IPS-15b (cell line): ENCODE measurements at regions not wholly inside any gene's neighbourhood (a gene's known extent, or its start where the extent isn't known, plus 50 kb on each side); places are given as distances from the start of the nearest gene placed in this dataset.

Source experiments
- H3K27me3 ChIP-seq: one replicate; pipeline ENCODE4 v1.6.1; 2013; ENCODE audit warnings: low read length; ENCODE audit not compliant: control insufficient read depth, insufficient read depth
- H3K36me3 ChIP-seq: one replicate; pipeline ENCODE4 v1.6.1; 2013; ENCODE audit warnings: low read length; ENCODE audit not compliant: control insufficient read depth, insufficient read depth
- H3K4me1 ChIP-seq: one replicate; pipeline ENCODE4 v1.6.1; 2013; ENCODE audit warnings: mild to moderate bottlenecking, low read length; ENCODE audit not compliant: control insufficient read depth, insufficient read depth
- H3K4me3 ChIP-seq: one replicate; pipeline ENCODE4 v1.5.1; 2013; ENCODE audit warnings: low read depth, low read length
- H3K9ac ChIP-seq: one replicate; pipeline ENCODE4 v1.6.1; 2013; ENCODE audit warnings: low read depth, mild to moderate bottlenecking, low read length
- H3K9me3 ChIP-seq: one replicate; pipeline ENCODE4 v1.6.1; 2013; ENCODE audit warnings: mild to moderate bottlenecking, low read length; ENCODE audit not compliant: control insufficient read depth, insufficient read depth

DNA sequence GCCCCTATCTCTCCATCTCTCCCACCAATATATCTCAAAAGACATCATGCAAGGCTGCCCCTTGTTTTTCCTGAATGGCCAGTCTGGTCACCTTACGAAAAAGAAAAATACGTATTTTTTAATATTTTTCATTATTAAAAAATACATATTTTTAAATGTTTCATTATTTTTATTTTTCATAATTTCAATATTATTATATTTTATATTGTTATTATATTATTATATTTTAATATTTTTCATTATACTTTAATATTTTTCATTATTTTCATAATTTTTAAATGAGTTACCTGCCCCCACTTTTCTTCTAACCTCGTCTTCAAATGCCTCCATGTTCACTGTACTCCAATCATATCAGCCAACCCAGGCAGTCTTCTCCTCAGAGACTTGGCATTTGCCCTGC lies 116.0 kb upstream of the ERCC4 start:
- Histone ChIP-seq H3K36me3 (no peaks in the 10 kb centered on the region), H3K4me3 (no peak overlapping the region), H3K27me3 (no peaks in the 10 kb centered on the region)

GRCh38 chr16:13805951-13806350 lies 114.0 kb upstream of the ERCC4 start:
- Histone ChIP-seq H3K36me3 (no peaks in the 10 kb centered on the region), H3K4me3 (no peak overlapping the region), H3K9ac (no peak overlapping the region), H3K4me1 (no peaks in the 10 kb centered on the region), H3K27me3 (no peaks in the 10 kb centered on the region), H3K9me3 (no peaks in the 10 kb centered on the region)

More for the DNA sequence above, 116.0 kb upstream of the ERCC4 start:
- H3K9ac ChIP-seq: no peak overlapping the region
- no peaks in the 10 kb centered on the region for H3K4me1 ChIP-seq
- no peaks in the 10 kb centered on the region for H3K9me3 ChIP-seq

- no peaks in the 10 kb centered on the region for H3K9me3 ChIP-seq
- no peaks in the 10 kb centered on the region for H3K4me1 ChIP-seq
- no peaks in the 10 kb centered on the region for H3K36me3 ChIP-seq
- no peak overlapping the region for H3K9ac ChIP-seq
- H3K27me3 ChIP-seq: no peaks in the 10 kb centered on the region
- no peak overlapping the region for H3K4me3 ChIP-seq
Measured at GRCh38 chr16:13806671-13807070, 113.3 kb upstream of the ERCC4 start.

- Histone ChIP-seq H3K4me1 (no peaks in the 10 kb centered on the region), H3K9me3 (no peaks in the 10 kb centered on the region), H3K9ac (no peak overlapping the region), H3K4me3 (no peak overlapping the region), H3K36me3 (no peaks in the 10 kb centered on the region), H3K27me3 (no peaks in the 10 kb centered on the region)
Measured at GRCh38 chr16:13808102-13808501, 111.9 kb upstream of the ERCC4 start.

DNA sequence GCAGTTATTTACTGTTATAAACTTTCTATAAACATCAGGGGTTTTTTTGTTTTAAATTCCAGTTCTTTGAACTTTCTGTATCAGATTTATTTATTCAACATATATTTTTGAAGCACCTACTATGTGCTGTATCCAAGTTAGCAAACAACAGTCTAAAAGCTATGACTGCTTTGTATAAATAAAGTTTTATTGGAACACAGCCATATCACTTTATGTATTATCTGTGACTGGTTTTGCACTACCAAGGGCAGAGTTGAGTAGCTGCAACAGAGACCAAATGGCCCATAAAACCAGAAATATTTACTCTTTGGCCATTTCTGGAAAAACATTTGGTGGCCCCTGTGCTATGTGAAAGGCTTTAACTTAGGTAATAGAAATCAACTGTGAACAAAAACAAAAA lies 110.2 kb upstream of the ERCC4 start:
- H3K9ac ChIP-seq: no peak overlapping the region
- no peaks in the 10 kb centered on the region for H3K27me3 ChIP-seq
- H3K9me3 ChIP-seq: no peaks in the 10 kb centered on the region
- no peak overlapping the region for H3K4me3 ChIP-seq
- no peaks in the 10 kb centered on the region for H3K36me3 ChIP-seq
- no peaks in the 10 kb centered on the region for H3K4me1 ChIP-seq

- no peaks in the 10 kb centered on the region for H3K36me3 ChIP-seq
- H3K9ac ChIP-seq: no peak overlapping the region
- no peak overlapping the region for H3K4me3 ChIP-seq
- H3K27me3 ChIP-seq: no peaks in the 10 kb centered on the region
- no peaks in the 10 kb centered on the region for H3K4me1 ChIP-seq
- no peaks in the 10 kb centered on the region for H3K9me3 ChIP-seq
Measured at GRCh38 chr16:13811834-13812233, 108.1 kb upstream of the ERCC4 start.

DNA sequence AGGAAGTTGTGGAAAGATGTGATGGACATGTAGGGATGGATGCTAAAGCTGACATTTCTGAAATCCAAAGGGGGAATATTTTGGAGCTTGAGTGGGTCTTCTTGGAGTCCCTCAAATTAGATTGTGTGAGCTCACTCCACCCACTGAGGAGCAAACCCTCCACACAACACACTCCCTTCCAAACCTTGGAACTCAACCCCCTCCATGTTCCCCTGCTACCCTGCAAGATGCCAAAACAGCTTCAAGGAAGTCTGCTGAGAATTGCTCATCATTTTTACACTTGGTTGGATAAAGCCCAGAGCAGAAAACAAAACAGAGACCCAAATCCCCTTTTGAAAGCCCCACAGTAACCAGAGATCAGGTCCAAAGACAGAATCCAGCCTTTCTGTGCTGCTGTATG lies 103.3 kb upstream of the ERCC4 start:
- Histone ChIP-seq H3K27me3 (no peaks in the 10 kb centered on the region), H3K9me3 (no peaks in the 10 kb centered on the region), H3K4me1 (no peaks in the 10 kb centered on the region), H3K9ac (no peak overlapping the region), H3K36me3 (no peaks in the 10 kb centered on the region), H3K4me3 (no peak overlapping the region)

- Histone ChIP-seq H3K9me3 (no peaks in the 10 kb centered on the region), H3K27me3 (no peaks in the 10 kb centered on the region), H3K4me3 (no peak overlapping the region), H3K4me1 (no peaks in the 10 kb centered on the region), H3K9ac (no peak overlapping the region), H3K36me3 (no peaks in the 10 kb centered on the region)
Measured at GRCh38 chr16:13823501-13823900, 96.5 kb upstream of the ERCC4 start.

DNA sequence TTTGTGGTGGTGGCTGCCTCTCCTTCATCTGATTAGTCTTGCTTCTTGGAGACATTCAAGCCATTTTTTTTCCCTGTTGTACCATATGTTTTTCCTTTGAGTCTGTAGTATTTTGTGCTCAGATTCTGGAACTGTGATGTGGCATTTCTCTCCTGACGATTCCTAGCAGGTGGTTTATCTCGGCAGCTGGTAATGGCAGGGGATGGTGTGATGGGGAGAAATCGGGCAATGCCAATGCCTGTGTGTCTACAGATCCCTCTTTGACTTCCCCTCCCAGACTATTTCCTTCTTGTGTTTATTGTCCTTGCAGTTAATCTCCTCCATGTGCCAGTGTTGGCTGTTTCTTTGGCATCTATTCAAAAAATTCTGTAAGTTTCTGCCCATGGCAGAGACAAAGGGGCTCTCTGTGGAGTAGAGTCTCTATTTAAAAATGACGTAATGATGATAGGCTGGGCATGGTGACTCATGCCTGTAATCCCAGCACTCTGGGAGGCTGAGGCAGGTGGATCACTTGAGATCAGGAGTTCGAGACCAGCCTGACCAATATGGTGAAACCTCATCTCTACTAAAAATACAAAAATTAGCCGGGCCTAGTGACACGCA lies 90.2 kb upstream of the ERCC4 start:
- no peaks in the 10 kb centered on the region for H3K27me3 ChIP-seq
- H3K4me1 ChIP-seq: peaks cover 7% of the 10 kb centered on the region
- no peaks in the 10 kb centered on the region for H3K36me3 ChIP-seq
- H3K9ac ChIP-seq: no peak overlapping the region
- H3K4me3 ChIP-seq: no peak overlapping the region
- no peaks in the 10 kb centered on the region for H3K9me3 ChIP-seq

- Histone ChIP-seq H3K4me3 (no peak overlapping the region), H3K9me3 (no peaks in the 10 kb centered on the region), H3K4me1 (peaks cover 7% of the 10 kb centered on the region), H3K36me3 (no peaks in the 10 kb centered on the region), H3K27me3 (no peaks in the 10 kb centered on the region), H3K9ac (no peak overlapping the region)
Measured at GRCh38 chr16:13833515-13833914, 86.4 kb upstream of the ERCC4 start.

DNA sequence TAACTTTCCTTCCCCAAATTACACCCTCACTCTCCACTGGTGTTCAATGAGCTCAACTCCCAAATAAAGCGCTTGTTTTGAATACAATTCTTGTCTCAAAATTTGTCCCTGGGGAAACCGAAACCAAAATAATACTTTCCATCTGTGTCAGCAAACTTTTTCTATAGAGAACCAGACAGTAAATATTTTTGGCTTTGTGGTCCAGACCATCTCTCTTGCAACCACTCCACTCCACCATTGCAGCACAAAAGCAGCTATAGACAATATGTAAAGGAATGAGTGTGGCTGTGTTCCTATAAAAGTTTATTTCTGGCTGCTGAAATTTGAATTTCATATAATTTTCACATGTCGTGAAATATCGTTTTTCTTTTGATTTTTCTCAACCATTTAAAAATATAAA lies 84.6 kb upstream of the ERCC4 start:
- Histone ChIP-seq H3K36me3 (no peaks in the 10 kb centered on the region), H3K9me3 (no peaks in the 10 kb centered on the region), H3K4me1 (peaks cover 5% of the 10 kb centered on the region), H3K27me3 (no peaks in the 10 kb centered on the region), H3K9ac (no peak overlapping the region), H3K4me3 (no peak overlapping the region)

- no peak overlapping the region for H3K9ac ChIP-seq
- no peaks in the 10 kb centered on the region for H3K27me3 ChIP-seq
- no peaks in the 10 kb centered on the region for H3K9me3 ChIP-seq
- no peaks in the 10 kb centered on the region for H3K36me3 ChIP-seq
- peaks cover 2% of the 10 kb centered on the region for H3K4me1 ChIP-seq
- H3K4me3 ChIP-seq: no peak overlapping the region
Measured at GRCh38 chr16:13835935-13836730, 83.8 kb upstream of the ERCC4 start.
